ENCODE measurements at regions not wholly inside any gene's neighbourhood (a gene's known extent, or its start where the extent isn't known, plus 50 kb on each side); places are given as distances from the start of the nearest gene placed in this dataset.

DNA sequence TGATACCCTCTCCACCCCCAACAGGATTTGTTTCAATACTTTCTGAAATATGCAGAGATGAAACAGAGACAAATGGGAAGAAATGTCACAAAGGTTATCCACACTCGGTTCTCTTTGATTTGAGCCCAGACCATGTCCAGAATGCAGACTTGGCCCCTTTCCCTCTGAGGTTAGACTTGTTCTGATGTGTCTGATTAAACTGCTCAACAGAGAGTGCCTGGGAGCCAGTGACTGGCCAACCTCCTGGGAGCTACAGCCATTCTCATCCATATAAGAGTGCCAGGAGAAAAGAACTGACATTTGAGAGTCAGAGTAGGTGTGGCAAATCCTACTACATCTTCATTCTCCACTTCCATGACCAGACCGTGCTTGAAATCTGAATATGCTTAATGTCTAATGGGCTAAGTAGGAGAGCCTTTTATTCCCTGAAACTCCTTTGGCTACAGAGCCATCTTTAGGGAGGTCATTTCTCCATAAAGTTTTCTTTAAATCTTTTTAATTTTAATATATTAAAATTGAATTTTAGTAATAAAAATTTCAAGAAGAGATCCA is 201.4 kb downstream of the BLID start:
- Histone ChIP-seq H3K79me2 (ENCODE audit: control insufficient read depth, insufficient read depth, low read length) (no peaks in the 10 kb centered on the region), H3K4me3 (ENCODE audit: control extremely low read depth in 1 of 5, extremely low read depth in 1 of 5, insufficient read depth in 1 of 5, low read depth in 2 of 5, low read length in 4 of 5) (no peak overlapping the region), H3K9ac (ENCODE audit: low read length) (no peak overlapping the region), H3K36me3 (replicated peaks in 1 of 2; ENCODE audit: control extremely low read depth in 1 of 2, control insufficient read depth in 1 of 2, extremely low read depth in 1 of 2, insufficient read depth in 2 of 2, low read length in 1 of 2) (no peaks in the 10 kb centered on the region), H3K27ac (ENCODE audit: low read length in 2 of 2) (no peak overlapping the region), H3K4me1 (ENCODE audit: control insufficient read depth in 2 of 2, insufficient read depth in 2 of 2, low read length in 2 of 2) (no peaks in the 10 kb centered on the region), H3K9me3 (ENCODE audit: control extremely low read depth in 1 of 3, control insufficient read depth in 2 of 3, insufficient read depth in 1 of 3, low read length in 2 of 3) (no peaks in the 10 kb centered on the region), H2AFZ (ENCODE audit: insufficient read depth, low read depth, low read length, poor library complexity, severe bottlenecking) (no peak overlapping the region), H3K4me2 (replicated peaks; ENCODE audit: low read depth, low read length, poor library complexity, severe bottlenecking) (no peak overlapping the region), H4K20me1 (ENCODE audit: control insufficient read depth, insufficient read depth, low read length, poor library complexity, severe bottlenecking) (no peaks in the 10 kb centered on the region), H3K27me3 (replicated peaks in 1 of 4; ENCODE audit: control extremely low read depth in 1 of 4, control insufficient read depth in 3 of 4, insufficient read depth in 4 of 4, low read length in 3 of 4) (no peaks in the 10 kb centered on the region)
- intact Hi-C loops (cut with micrococcal nuclease): no loop called here
- DNase-seq: no peak
- Mint-ChIP-seq H3K27me3 (peaks cover 3% of the 10 kb centered on the region), H3K4me3 (no peak overlapping the region), H3K27ac (no peak overlapping the region), H3K4me1 (no peaks in the 10 kb centered on the region), H3K9me3 (ENCODE audit: insufficient read depth) (no peaks in the 10 kb centered on the region)
- CTCF ChIA-PET: no interaction called here
- no peak for ATAC-seq (ENCODE audit: low read depth)
- WGBS (ENCODE audit: insufficient coverage): 100% methylated on average over 1 of the region's 2 CpGs
- POLR2A ChIA-PET: no interaction called here
- TF ChIP-seq, protein P1, sequence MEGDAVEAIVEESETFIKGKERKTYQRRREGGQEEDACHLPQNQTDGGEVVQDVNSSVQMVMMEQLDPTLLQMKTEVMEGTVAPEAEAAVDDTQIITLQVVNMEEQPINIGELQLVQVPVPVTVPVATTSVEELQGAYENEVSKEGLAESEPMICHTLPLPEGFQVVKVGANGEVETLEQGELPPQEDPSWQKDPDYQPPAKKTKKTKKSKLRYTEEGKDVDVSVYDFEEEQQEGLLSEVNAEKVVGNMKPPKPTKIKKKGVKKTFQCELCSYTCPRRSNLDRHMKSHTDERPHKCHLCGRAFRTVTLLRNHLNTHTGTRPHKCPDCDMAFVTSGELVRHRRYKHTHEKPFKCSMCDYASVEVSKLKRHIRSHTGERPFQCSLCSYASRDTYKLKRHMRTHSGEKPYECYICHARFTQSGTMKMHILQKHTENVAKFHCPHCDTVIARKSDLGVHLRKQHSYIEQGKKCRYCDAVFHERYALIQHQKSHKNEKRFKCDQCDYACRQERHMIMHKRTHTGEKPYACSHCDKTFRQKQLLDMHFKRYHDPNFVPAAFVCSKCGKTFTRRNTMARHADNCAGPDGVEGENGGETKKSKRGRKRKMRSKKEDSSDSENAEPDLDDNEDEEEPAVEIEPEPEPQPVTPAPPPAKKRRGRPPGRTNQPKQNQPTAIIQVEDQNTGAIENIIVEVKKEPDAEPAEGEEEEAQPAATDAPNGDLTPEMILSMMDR (IDR thresholded peaks at IDR 0.05): no peak
- TF ChIP-seq EZH2 (IDR thresholded peaks at IDR 0.05; ENCODE audit: borderline replicate concordance, insufficient read depth, low read depth, low read length, poor library complexity, severe bottlenecking): no peak

DNA sequence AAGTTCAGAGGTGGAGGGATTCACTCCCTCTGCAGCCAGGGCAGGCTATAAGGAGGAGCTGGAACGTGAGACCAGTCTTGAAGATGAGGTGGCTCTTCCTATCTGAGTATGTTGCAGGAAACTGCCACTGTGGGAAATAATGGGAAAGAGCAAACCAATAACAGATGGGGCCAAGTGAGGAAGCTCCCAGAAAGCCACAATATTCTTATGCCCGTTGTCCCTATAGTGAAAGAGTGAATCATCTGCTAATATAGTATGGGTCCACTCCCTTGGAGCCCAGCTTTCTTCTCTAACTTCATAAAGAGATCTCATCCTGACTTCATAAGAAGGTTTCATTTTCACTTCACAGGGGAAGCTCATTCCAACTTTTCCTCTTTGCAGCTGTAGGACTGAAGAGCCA is 206.4 kb downstream of the BLID start:
- Histone ChIP-seq H3K36me3 (replicated peaks in 1 of 2; ENCODE audit: control extremely low read depth in 1 of 2, control insufficient read depth in 1 of 2, extremely low read depth in 1 of 2, insufficient read depth in 2 of 2, low read length in 1 of 2) (no peaks in the 10 kb centered on the region), H3K9me3 (ENCODE audit: control extremely low read depth in 1 of 3, control insufficient read depth in 2 of 3, insufficient read depth in 1 of 3, low read length in 2 of 3) (no peaks in the 10 kb centered on the region), H2AFZ (ENCODE audit: insufficient read depth, low read depth, low read length, poor library complexity, severe bottlenecking) (no peak overlapping the region), H3K27me3 (replicated peaks in 1 of 4; ENCODE audit: control extremely low read depth in 1 of 4, control insufficient read depth in 3 of 4, insufficient read depth in 4 of 4, low read length in 3 of 4) (no peaks in the 10 kb centered on the region), H3K4me2 (replicated peaks; ENCODE audit: low read depth, low read length, poor library complexity, severe bottlenecking) (no peak overlapping the region), H3K4me3 (ENCODE audit: control extremely low read depth in 1 of 5, extremely low read depth in 1 of 5, insufficient read depth in 1 of 5, low read depth in 2 of 5, low read length in 4 of 5) (no peak overlapping the region), H3K79me2 (ENCODE audit: control insufficient read depth, insufficient read depth, low read length) (no peaks in the 10 kb centered on the region), H4K20me1 (ENCODE audit: control insufficient read depth, insufficient read depth, low read length, poor library complexity, severe bottlenecking) (no peaks in the 10 kb centered on the region), H3K9ac (ENCODE audit: low read length) (no peak overlapping the region), H3K27ac (ENCODE audit: low read length in 2 of 2) (no peak overlapping the region), H3K4me1 (ENCODE audit: control insufficient read depth in 2 of 2, insufficient read depth in 2 of 2, low read length in 2 of 2) (peaks cover 5 to 8% of the 10 kb centered on the region in 2 donors)
- DNase-seq (no peak), ATAC-seq (ENCODE audit: low read depth) (no peak)
- intact Hi-C loops (cut with micrococcal nuclease): no loop called here
- H3K27me3 Mint-ChIP-seq: peaks cover 9% of the 10 kb centered on the region
- H3K4me3 Mint-ChIP-seq: no peak overlapping the region
- ChIA-PET CTCF (no interaction called here), POLR2A (no interaction called here)
- no peak for TF ChIP-seq EZH2 (IDR thresholded peaks at IDR 0.05; ENCODE audit: borderline replicate concordance, insufficient read depth, low read depth, low read length, poor library complexity, severe bottlenecking)
- TF ChIP-seq, protein P1 (IDR thresholded peaks at IDR 0.05): no peak
- H3K27ac Mint-ChIP-seq: no peak overlapping the region
- peaks cover 7% of the 10 kb centered on the region for H3K4me1 Mint-ChIP-seq
- no peaks in the 10 kb centered on the region for H3K9me3 Mint-ChIP-seq (ENCODE audit: insufficient read depth)
- 43% methylated on average over 1 of the region's 2 CpGs for WGBS (ENCODE audit: insufficient coverage)
